ENCODE measurements at regions not wholly inside any gene's neighbourhood (a gene's known extent, or its start where the extent isn't known, plus 50 kb on each side); places are given as distances from the start of the nearest gene placed in this dataset.

- no peak for TF ChIP-seq PBX3 (CRISPR knock-in tag; IDR thresholded peaks at IDR 0.05)
- no peak for TF ChIP-seq ZNF473 (tag by site-specific recombination; IDR thresholded peaks at IDR 0.05)
- no peak for TF ChIP-seq ZSCAN30 (tag by site-specific recombination; IDR thresholded peaks at IDR 0.05)
- no peak for TF ChIP-seq KLF9 (tag by site-specific recombination; IDR thresholded peaks at IDR 0.05; ENCODE audit: low read depth)
- no peak for TF ChIP-seq ZNF830 (tag by site-specific recombination; IDR thresholded peaks at IDR 0.05; ENCODE audit: low read depth)
- TF ChIP-seq ZNF23 (tag by site-specific recombination; IDR thresholded peaks at IDR 0.05; ENCODE audit: borderline replicate concordance), result no peak
- TF ChIP-seq ZNF585B (tag by site-specific recombination; IDR thresholded peaks at IDR 0.05), result no peak
- no peak for TF ChIP-seq TCF7L2 (IDR thresholded peaks at IDR 0.05; ENCODE audit: borderline replicate concordance, low read depth, low read length)
- no peak for TF ChIP-seq ZBTB49 (tag by site-specific recombination; IDR thresholded peaks at IDR 0.05; ENCODE audit: low read depth)
- no peak for TF ChIP-seq ZNF623 (tag by site-specific recombination; IDR thresholded peaks at IDR 0.05)
- no peak for TF ChIP-seq ZNF221 (tag by site-specific recombination; IDR thresholded peaks at IDR 0.05; ENCODE audit: borderline replicate concordance)
- no peak for TF ChIP-seq ZNF664 (tag by site-specific recombination; IDR thresholded peaks at IDR 0.05)
Measured at GRCh38 chr16:6888531-6888930, 444.1 kb upstream of the RBFOX1 start (continued).

- POLR2A ChIA-PET, result no interaction called here
- CTCF ChIA-PET, result no interaction called here
Measured at GRCh38 chr16:6884002-6884401, 448.6 kb upstream of the RBFOX1 start.

GRCh38 chr16:6880263-6880662 is 452.4 kb upstream of the RBFOX1 start:
- POLR2A ChIA-PET, result no interaction called here
- H3K4me3 ChIP-seq (ENCODE audit: low read depth, low read length), result no peak overlapping the region
- no peak overlapping the region for H3K27ac ChIP-seq (ENCODE audit: extremely low read depth, low read depth, low read length)
- no peaks in the 10 kb centered on the region for H3K4me1 ChIP-seq (ENCODE audit: control insufficient read depth, insufficient read depth, low read length)
- CTCF ChIA-PET, result no interaction called here
- H3K9me3 ChIP-seq (ENCODE audit: control insufficient read depth, insufficient read depth, low read depth, low read length), result no peaks in the 10 kb centered on the region
- TF ChIP-seq PATZ1 (tag by site-specific recombination; IDR thresholded peaks at IDR 0.05), result no peak
- no peak for TF ChIP-seq ZNF555 (tag by site-specific recombination; conservative IDR thresholded peaks at IDR 0.05)
- no peak for TF ChIP-seq ZSCAN30 (tag by site-specific recombination; IDR thresholded peaks at IDR 0.05)
- TF ChIP-seq OSR2 (tag by site-specific recombination; IDR thresholded peaks at IDR 0.05), result no peak
- TF ChIP-seq INSM2 (tag by site-specific recombination; IDR thresholded peaks at IDR 0.05), result no peak
- no peak for TF ChIP-seq ZNF639 (tag by site-specific recombination; IDR thresholded peaks at IDR 0.05)
- no peak for TF ChIP-seq YY1 (tag by site-specific recombination; IDR thresholded peaks at IDR 0.05)
- TF ChIP-seq ZNF654 (tag by site-specific recombination; IDR thresholded peaks at IDR 0.05; ENCODE audit: low read depth), result no peak
- TF ChIP-seq KLF9 (tag by site-specific recombination; IDR thresholded peaks at IDR 0.05; ENCODE audit: low read depth), result no peak
- H3K36me3 ChIP-seq (ENCODE audit: control insufficient read depth in 2 of 2, insufficient read depth in 1 of 2, low read length in 2 of 2), result no peaks in the 10 kb centered on the region

More at GRCh38 chr16:6884002-6884401, 448.6 kb upstream of the RBFOX1 start:
- Histone ChIP-seq H3K36me3 (ENCODE audit: control insufficient read depth in 2 of 2, insufficient read depth in 1 of 2, low read length in 2 of 2) (no peaks in the 10 kb centered on the region), H3K27ac (ENCODE audit: extremely low read depth, low read depth, low read length) (no peak overlapping the region), H3K4me1 (ENCODE audit: control insufficient read depth, insufficient read depth, low read length) (no peaks in the 10 kb centered on the region), H3K4me3 (ENCODE audit: low read depth, low read length) (no peak overlapping the region), H3K9me3 (ENCODE audit: control insufficient read depth, insufficient read depth, low read depth, low read length) (no peaks in the 10 kb centered on the region)
- TF ChIP-seq MYNN (tag by site-specific recombination; IDR thresholded peaks at IDR 0.05; ENCODE audit: borderline replicate concordance) (no peak), TCF7L2 (IDR thresholded peaks at IDR 0.05; ENCODE audit: borderline replicate concordance, low read depth, low read length) (no peak), ZBTB20 (tag by site-specific recombination; IDR thresholded peaks at IDR 0.05) (no peak), ZNF335 (tag by site-specific recombination; conservative IDR thresholded peaks at IDR 0.05) (no peak), ZNF777 (tag by site-specific recombination; IDR thresholded peaks at IDR 0.05; ENCODE audit: borderline replicate concordance) (no peak)

Measured in HEK293 (cell line).